T-helper 2 cell (primary cell): ENCODE measurements at regions not wholly inside any gene's neighbourhood (a gene's known extent, or its start where the extent isn't known, plus 50 kb on each side); places are given as distances from the start of the nearest gene placed in this dataset.
A peak's percentile ranks its signal among the peaks of the same experiment; 100 is the strongest.

Source experiments
- DNase-seq, 5 experiments: peaks; one replicate each; pipeline versions ENCODE4 v3.0.0 to v3.0.0-alpha.2; 2012 to 2022

GRCh38 chr17:77735566-77736198 is 222.8 kb upstream of the TNRC6C start:
- no peak for DNase-seq

DNA sequence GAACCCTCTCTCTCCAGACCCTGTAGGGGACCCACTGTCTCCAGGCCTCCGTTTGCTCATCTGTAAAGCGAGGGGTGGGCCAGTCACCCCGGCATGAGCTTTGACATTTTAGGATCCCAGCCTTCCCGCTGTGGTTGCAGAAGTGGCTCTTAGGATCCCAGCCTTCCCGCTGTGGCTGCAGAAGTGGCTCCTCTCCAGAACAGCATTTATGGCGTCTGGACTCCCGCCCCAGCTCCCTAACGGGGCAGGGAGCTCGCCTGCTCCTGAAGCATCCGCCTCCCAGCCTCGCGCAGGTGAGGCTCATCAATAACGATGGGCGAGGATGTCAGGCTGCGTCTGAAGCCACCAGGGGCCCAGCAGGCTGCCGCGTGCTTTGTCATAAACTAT is 222.3 kb upstream of the TNRC6C start:
- DNase-seq, result no peak

DNA sequence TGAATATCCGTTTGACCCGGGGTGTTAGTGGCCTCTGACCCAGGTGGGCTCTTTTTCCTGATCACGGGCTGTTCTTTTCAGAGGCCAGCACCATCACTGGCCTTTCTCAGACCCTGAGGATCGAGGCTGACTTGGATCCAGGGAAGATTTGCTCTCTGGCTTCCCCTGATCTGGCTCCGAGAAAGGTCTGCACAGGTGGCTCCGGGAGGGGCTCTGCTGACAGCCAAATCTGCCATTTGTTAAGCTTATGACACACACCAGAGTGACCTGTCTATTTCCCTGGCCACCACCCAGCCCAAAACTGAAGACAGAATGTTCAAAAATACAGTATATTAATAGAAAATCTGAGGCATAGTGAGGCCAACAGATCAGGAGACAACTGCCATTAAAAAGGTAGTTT is 221.8 kb upstream of the TNRC6C start:
- no peak for DNase-seq

DNA sequence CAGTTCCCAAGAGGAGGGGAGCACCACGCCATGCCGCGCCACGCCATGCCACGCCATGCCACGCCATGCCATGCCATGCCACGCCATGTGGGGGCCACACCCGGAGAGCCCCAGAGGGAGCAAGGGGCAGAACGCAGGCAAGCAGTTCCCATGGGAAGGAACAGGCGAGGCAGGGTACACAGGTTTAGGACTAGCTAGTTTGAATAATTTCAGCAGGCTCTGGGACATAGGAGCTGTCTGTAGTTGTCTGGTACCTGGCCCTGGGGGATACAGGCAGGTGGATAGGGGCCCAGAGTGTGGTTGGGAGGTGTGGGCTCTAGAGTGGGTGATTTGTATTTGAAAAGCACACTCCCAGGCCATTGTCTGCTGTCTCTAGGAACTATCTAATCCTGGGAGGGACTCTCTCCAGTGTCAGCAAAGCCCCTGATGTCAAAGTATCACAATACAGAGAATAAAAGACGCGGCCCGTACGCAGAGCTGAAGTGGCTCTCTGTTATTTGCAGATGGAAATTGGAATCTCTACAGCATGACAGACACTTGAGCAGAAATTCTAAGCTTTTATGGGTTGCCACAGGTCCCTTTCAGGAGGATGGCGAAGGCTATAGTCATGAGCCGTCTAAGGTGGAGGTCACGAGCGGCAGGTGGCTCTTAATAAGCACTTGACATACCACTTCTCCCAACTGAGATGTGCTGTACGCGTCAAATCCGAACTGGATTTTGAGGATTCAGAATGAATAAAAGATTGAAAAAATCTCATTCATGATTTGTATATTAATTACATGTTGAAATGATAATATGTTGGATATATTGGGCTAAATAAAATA is 220.8 kb upstream of the TNRC6C start:
- no peak for DNase-seq

GRCh38 chr17:77738751-77739531 is 219.6 kb upstream of the TNRC6C start:
- DNase-seq, result no peak

DNA sequence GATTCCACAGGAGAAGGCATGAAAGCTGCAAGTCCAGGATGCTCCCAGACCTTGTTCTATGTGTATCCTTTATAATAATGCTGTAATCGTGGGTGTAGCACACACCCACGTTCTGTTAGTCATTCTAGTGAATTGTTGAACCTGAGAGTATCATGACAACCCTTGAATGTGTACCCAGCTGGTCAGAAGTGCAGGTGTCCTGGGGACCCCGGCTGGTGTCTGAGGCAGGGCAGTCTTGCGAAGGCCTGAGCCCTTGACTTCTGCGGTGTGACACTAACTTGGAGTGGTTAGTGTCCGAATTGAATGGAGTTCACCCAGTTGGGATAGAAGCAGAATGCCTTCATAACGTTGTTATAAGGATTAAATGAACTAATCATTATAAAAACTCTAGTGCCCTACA is 218.0 kb upstream of the TNRC6C start:
- no peak for DNase-seq

- peak in 3 of 5 experiments; percentile 6 to 14 (median 7) for DNase-seq
Observed at GRCh38 chr17:77741109-77741508, 217.4 kb upstream of the TNRC6C start.

- no peak for DNase-seq
Observed at GRCh38 chr17:77742579-77742978, 215.9 kb upstream of the TNRC6C start.

- DNase-seq, result no peak
Observed at GRCh38 chr17:77744066-77744988, 214.2 kb upstream of the TNRC6C start.

- DNase-seq, result no peak
Observed at GRCh38 chr17:77745702-77746101, 212.8 kb upstream of the TNRC6C start.

- DNase-seq, result no peak
Observed at GRCh38 chr17:77746393-77746792, 212.1 kb upstream of the TNRC6C start.

DNA sequence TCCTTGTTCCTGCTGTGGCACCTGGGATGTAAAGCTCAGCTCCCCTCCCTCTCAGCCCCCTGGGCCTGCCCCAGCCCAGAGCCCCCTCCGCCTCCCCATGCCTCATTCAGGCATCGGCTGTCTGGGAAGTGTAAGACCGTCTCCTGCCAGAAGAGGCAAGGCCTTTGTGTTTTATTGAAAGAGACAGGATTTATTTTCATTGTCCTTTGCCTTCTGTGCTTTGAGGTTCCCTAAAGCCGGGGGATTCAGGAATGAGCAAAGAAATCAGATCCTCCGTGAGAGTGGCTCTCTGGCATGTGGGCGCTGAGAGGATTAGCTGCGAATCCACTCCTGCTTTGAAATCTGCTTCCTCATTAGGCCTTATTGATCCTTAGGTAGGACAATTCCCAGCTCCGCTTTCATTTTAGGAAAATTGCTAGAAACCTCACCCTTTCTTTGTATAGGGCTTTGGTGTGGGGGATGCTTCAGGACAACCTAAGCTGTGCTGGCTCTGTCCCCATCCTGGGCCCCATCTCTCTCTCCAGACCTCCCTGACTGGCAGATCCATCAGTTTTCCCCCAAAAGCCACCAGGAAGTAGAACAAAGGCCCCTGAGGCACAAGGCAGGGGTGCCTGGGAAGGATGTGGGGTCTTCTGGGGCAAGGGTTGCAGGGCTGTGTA is 211.5 kb upstream of the TNRC6C start:
- DNase-seq, result no peak

- no peak for DNase-seq
Observed at GRCh38 chr17:77748436-77748835, 210.1 kb upstream of the TNRC6C start.

- DNase-seq, result no peak
Observed at GRCh38 chr17:77749321-77749751, 209.2 kb upstream of the TNRC6C start.

DNA sequence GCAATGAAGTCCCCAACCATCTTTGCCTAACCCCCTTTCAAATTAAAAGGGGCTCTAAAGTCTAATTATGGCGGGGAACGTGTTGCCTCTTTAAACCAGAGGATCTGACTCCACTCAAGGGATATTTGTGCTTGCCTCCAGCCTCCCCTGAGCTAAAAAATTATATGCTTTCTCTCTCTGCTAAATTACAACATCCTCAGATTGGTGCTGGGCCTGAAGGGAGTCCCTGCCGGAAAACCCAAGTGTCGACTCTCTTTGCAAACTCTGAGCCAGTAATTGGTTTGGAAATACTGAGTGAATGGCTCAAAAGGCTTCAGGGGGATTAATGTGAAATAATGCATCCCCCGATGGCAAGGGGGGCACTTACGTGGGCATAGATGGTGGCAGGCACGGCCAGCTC is 208.5 kb upstream of the TNRC6C start:
- no peak for DNase-seq

DNA sequence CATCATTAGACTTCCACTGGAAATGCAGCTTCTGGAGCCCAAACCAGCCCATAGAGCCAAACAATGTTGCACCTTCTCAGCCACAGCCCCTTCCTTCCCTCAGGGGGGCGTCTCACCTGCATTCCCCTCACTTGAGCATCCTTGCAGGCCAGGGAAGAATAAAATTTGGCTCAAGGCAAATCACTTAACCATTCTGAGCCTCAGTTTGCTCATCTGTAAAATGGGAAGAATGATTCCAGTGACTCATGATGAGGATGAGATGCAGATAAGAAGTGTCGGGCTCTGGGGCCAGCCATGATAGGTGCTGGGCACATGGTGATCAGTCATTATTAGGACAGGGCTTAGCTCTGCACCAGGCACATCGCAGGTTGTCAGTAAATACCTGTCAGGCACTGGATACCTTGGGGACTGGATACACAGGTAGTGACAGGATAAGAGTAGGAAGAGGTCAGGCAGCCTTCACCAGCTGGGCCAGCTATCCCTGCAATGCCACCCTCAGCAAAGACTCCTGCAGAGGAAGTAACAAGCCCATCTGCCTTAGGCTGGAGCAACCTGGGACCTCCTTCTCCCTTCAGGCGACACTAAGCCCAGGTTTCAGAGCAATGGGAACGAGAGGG is 208.0 kb upstream of the TNRC6C start:
- DNase-seq, result no peak

- DNase-seq, result no peak
Observed at GRCh38 chr17:77753246-77753645, 205.3 kb upstream of the TNRC6C start.

DNA sequence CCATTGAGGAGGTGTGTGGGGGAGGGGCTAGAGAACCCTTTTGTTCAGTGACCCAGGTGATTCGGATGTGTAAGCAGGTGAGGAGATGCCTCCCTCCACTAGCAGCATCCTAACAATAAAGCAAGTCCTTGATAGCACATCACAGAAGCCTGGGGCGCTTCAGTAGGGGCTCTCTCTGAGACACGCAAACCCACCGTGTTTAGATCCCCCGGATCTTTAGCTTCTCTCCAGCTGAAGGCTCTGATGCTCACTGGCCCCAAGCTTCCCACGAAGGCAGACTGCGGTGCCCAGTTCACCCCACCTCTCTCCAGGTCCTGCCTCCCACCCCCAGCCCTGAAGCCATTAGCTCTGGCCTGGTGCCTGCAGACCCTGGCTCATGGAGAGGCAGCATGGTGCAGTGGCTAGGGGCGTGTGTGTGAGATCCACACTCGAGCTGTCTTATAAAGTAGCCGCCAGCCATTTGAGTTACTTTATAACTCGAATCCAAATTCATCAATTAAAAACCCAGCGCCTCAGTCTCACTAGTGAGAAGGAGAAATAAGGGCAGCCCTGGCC is 204.7 kb upstream of the TNRC6C start:
- DNase-seq, result no peak

DNA sequence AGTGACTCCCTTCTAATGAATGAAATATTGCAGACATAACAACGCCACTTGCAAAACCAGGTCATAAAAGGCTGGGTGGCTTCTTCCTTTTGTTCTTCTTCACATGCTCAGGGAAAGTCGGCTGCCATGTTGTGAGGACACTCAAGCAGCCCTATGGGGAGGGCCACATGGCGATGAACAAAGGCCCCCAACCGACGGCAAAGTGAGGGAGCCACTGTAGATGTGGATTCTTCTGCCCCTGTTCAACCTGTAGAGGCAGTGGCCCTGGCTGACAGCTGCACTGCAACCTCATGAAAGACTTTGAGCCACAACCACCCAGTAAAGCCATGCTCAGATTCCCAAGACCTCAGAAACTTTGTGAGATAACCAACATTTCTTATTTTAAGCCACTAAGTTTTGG is 203.5 kb upstream of the TNRC6C start:
- DNase-seq, result no peak

GRCh38 chr17:77755410-77755963 is 203.0 kb upstream of the TNRC6C start:
- no peak for DNase-seq

DNA sequence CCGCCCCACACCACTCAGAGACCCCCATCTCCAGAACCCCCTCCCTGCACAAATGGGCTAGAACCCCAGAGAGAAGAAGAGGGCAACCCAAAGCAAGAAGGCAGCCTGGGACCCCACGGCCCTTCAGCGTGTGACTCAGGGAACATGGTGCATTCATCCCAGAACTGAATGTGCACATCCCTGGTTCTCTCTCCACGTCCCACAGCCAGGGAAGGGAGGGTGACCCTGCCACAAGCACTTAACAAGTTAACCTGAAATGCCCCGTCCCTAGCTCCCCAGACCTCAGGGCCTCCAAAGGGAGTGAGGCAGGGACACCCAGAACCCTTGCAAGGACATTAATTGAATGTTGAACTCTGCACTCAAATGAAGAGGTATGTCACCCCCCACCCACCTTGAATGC is 202.5 kb upstream of the TNRC6C start:
- DNase-seq, result no peak
